DOHH2 (cell line): ENCODE measurements at regions not wholly inside any gene's neighbourhood (a gene's known extent, or its start where the extent isn't known, plus 50 kb on each side); places are given as distances from the start of the nearest gene placed in this dataset.

Experiments used
- H3F3A ChIP-seq: fragments of 200-600 bp; sonication (generic), shearing (Covaris generic); 2 replicates; pipeline ENCODE4 v1.6.0; 2016; ENCODE audit warnings: antibody characterized with exemption, mild to moderate bottlenecking; ENCODE audit not compliant: control insufficient read depth, insufficient read depth
- H3K27ac ChIP-seq: fragments of 200-600 bp; sonication (generic); 2 replicates; pipeline ENCODE4 v1.5.1; 2014; ENCODE audit warnings: low read depth, mild to moderate bottlenecking, low read length, moderate library complexity
- H3K27me3 ChIP-seq: fragments of 200-600 bp; sonication (generic); 2 replicates; pipeline ENCODE4 v1.6.1; 2014; ENCODE audit warnings: mild to moderate bottlenecking, low read length, mixed read lengths; ENCODE audit not compliant: control insufficient read depth
- H3K36me3 ChIP-seq: fragments of 200-600 bp; sonication (generic); 2 replicates; pipeline ENCODE4 v1.6.1; 2014; ENCODE audit warnings: mild to moderate bottlenecking, low read length, moderate library complexity, mixed read lengths; ENCODE audit not compliant: control insufficient read depth
- H3K4me1 ChIP-seq: fragments of 200-600 bp; sonication (generic); 2 replicates; pipeline ENCODE4 v1.6.1; 2014; ENCODE audit warnings: mild to moderate bottlenecking, low read length, mixed read lengths; ENCODE audit not compliant: control insufficient read depth
- H3K4me2 ChIP-seq: fragments of 200-600 bp; sonication (generic); 2 replicates; pipeline ENCODE4 v1.6.0; 2014; ENCODE audit warnings: mild to moderate bottlenecking, low read length, moderate library complexity
- H3K4me3 ChIP-seq: fragments of 200-600 bp; sonication (generic); 2 replicates; pipeline ENCODE4 v1.5.1; 2014; ENCODE audit warnings: mild to moderate bottlenecking, low read length, mixed read lengths
- H3K79me2 ChIP-seq: fragments of 200-600 bp; sonication (generic); 2 replicates; pipeline ENCODE4 v1.6.1; 2014; ENCODE audit warnings: mild to moderate bottlenecking, low read length, mixed read lengths; ENCODE audit not compliant: control insufficient read depth
- H3K9me2 ChIP-seq: fragments of 200-600 bp; sonication (generic); replicated peaks from 2 replicates; pipeline ENCODE4 v1.6.1; 2014; ENCODE audit warnings: mild to moderate bottlenecking, low read length, mixed read lengths; ENCODE audit not compliant: control insufficient read depth
- H3K9me3 ChIP-seq: fragments of 200-600 bp; sonication (generic); 2 replicates; pipeline ENCODE4 v1.6.1; 2014; ENCODE audit warnings: antibody characterized with exemption, low read length, mixed read lengths; ENCODE audit not compliant: control insufficient read depth, insufficient read depth
- H4K20me1 ChIP-seq: fragments of 200-600 bp; sonication (generic); 2 replicates; pipeline ENCODE4 v1.6.0; 2014; ENCODE audit warnings: low read depth, mild to moderate bottlenecking, antibody characterized with exemption, low read length, moderate library complexity; ENCODE audit not compliant: control insufficient read depth, insufficient read depth
- EZH2phosphoT487 ChIP-seq: fragments of 200-600 bp; sonication (generic); IDR thresholded peaks from 2 replicates; pipeline ENCODE4 v1.6.1; 2017; ENCODE audit warnings: borderline replicate concordance, mild to moderate bottlenecking, antibody characterized with exemption, low read length, moderate library complexity, mixed read lengths
- TF ChIP-seq, protein P1 (sequence below): fragments of 200-600 bp; sonication (generic); IDR thresholded peaks from one replicate; pipeline ENCODE4 v1.5.1; 2014; ENCODE audit warnings: antibody characterized with exemption, mild to moderate bottlenecking, low read depth, low read length; ENCODE audit not compliant: poor library complexity, severe bottlenecking

DNA sequence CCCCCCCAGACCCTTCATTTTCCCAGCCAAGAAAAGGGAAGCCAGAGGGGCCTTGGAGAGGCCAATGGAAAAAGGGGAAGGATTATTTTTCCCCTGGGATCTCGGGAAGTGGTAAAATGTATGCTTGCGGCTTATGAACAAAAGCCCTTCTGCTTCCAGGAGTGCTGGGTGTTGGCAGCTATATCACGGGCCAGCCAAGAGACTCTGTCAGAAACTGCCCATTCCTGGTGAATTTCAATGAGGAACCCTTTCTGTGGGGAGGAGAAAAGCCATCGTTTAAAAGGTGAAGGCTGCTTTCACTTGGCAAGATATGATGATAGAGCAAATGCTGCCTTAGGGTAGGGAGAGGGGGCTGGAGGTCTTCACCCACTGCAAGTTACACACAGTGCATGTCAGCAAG lies 69.7 kb upstream of the ZC3H12A start:
- TF ChIP-seq EZH2phosphoT487: no peak
- TF ChIP-seq, protein P1, sequence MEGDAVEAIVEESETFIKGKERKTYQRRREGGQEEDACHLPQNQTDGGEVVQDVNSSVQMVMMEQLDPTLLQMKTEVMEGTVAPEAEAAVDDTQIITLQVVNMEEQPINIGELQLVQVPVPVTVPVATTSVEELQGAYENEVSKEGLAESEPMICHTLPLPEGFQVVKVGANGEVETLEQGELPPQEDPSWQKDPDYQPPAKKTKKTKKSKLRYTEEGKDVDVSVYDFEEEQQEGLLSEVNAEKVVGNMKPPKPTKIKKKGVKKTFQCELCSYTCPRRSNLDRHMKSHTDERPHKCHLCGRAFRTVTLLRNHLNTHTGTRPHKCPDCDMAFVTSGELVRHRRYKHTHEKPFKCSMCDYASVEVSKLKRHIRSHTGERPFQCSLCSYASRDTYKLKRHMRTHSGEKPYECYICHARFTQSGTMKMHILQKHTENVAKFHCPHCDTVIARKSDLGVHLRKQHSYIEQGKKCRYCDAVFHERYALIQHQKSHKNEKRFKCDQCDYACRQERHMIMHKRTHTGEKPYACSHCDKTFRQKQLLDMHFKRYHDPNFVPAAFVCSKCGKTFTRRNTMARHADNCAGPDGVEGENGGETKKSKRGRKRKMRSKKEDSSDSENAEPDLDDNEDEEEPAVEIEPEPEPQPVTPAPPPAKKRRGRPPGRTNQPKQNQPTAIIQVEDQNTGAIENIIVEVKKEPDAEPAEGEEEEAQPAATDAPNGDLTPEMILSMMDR: no peak
- peaks cover 4% of the 10 kb centered on the region for H3K4me1 ChIP-seq
- H3K27me3 ChIP-seq: peaks cover 11% of the 10 kb centered on the region; the same call in 1 of the 2 replicates
- H4K20me1 ChIP-seq: no peaks in the 10 kb centered on the region
- no peaks in the 10 kb centered on the region for H3K9me3 ChIP-seq
- H3F3A ChIP-seq: no peaks in the 10 kb centered on the region
- no peaks in the 10 kb centered on the region for H3K36me3 ChIP-seq
- no peaks in the 10 kb centered on the region for H3K79me2 ChIP-seq
- no peak overlapping the region for H3K27ac ChIP-seq
- H3K9me2 ChIP-seq: no peaks in the 10 kb centered on the region
- no peak overlapping the region for H3K4me2 ChIP-seq
- no peak overlapping the region for H3K4me3 ChIP-seq

DNA sequence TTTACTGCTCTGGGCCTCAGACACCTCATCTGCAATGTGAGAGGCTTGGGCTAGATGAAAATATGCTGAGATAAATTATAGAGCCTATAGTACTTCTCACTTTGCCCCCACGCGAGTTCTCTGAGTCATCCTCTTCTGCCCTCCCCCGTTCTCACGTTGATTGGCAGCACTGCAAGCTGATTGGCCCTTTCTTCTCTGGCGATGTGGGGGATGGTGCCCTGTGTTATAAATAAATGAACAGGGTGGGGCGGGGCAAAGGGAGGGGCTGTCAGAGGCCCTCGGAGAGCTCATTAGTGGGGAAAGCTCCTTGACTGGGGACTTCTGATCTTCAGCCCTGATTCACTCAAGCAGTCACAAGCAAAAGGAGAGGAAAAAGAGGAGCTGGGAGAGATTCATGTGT lies 64.3 kb upstream of the ZC3H12A start:
- Histone ChIP-seq H3K4me3 (0 out of 2 replicates have a peak overlapping the region, but pooled peaks have one; percentile 1), H3K79me2 (no peaks in the 10 kb centered on the region), H3F3A (no peaks in the 10 kb centered on the region), H3K9me2 (no peaks in the 10 kb centered on the region), H3K4me2 (peak overlapping the region; percentile 15), H3K27ac (no peak overlapping the region), H3K9me3 (no peaks in the 10 kb centered on the region), H3K36me3 (no peaks in the 10 kb centered on the region), H3K27me3 (peaks cover 8% of the 10 kb centered on the region; the same call in 1 of the 2 replicates), H4K20me1 (no peaks in the 10 kb centered on the region), H3K4me1 (peaks cover 15% of the 10 kb centered on the region)
- TF ChIP-seq, protein P1: no peak
- no peak for TF ChIP-seq EZH2phosphoT487

DNA sequence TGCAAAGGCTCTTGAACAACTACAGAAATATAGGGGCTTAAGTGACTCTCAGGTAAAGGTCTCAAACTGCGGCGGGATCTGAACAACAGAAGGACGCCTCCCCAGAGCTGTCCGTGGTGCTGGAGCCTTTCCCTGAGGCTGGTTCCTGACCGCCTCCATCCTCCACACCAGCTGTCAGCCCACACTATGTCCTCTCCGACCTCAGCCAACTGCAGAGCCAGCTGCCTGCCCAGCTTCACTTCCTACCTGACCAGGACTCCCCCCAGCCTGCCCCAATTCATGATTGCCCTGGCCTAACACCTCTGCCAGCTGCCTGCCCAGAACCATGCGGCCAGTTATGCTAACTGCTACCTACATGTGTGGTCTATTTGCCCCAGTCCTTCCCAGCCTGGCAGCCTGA lies 63.6 kb upstream of the ZC3H12A start:
- no peak for TF ChIP-seq EZH2phosphoT487
- TF ChIP-seq, protein P1: no peak
- H3K36me3 ChIP-seq: no peaks in the 10 kb centered on the region
- H3K9me2 ChIP-seq: no peaks in the 10 kb centered on the region
- no peak overlapping the region for H3K27ac ChIP-seq
- H3K79me2 ChIP-seq: no peaks in the 10 kb centered on the region
- H3K4me1 ChIP-seq: peaks cover 15% of the 10 kb centered on the region
- H3K9me3 ChIP-seq: no peaks in the 10 kb centered on the region
- peaks cover 8% of the 10 kb centered on the region; the same call in 1 of the 2 replicates for H3K27me3 ChIP-seq
- H3F3A ChIP-seq: no peaks in the 10 kb centered on the region
- peak overlapping the region; percentile 15; the same call in 1 of the 2 replicates for H3K4me2 ChIP-seq
- H4K20me1 ChIP-seq: no peaks in the 10 kb centered on the region
- no peak overlapping the region for H3K4me3 ChIP-seq
